ENCODE measurements at regions not wholly inside any gene's neighbourhood (a gene's known extent, or its start where the extent isn't known, plus 50 kb on each side); places are given as distances from the start of the nearest gene placed in this dataset.

DNA sequence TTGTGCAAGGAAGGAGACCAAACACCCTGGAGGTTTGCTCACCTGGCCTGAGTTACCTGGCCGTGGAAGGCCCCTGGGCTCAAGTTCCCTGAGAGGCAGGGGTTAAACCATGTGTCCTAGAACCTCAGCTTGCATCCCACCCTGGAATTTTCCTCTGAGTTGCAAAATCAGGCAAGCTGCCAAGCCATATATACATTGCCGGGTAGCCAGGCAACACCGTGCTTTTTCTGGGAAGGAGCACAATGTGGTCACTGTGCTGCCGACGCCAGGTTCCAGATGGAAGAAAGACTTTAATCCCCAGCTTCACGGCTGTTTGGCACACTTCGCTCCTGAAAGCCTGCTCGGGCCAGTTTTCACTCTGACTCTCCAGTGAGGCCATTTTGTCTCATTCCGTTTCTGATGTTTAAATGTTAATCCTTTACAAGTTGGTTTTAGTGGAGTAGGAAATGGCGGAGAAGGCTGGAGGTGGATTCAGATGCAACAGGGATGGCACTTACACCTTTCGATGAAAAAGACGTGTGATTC lies 60.1 kb upstream of the PEG3 start:
- FAIRE-seq (no peak), ATAC-seq (no peak), DNase-seq (ENCODE audit: extremely low read depth in 1 of 4, low spot score in 3 of 4) (no peak)
- CTCF ChIA-PET (ENCODE audit: low intra/inter-chr PET ratio): no interaction called here
- H3K27ac ChIP-seq (ENCODE audit: extremely low read depth, low read depth, low read length): no peak overlapping the region
- no peaks in the 10 kb centered on the region for H3K9me1 ChIP-seq (ENCODE audit: control insufficient read depth, insufficient read depth, low read length)
- in situ Hi-C loops (cut with MboI) (no loop called here), intact Hi-C loops (cut with micrococcal nuclease) (no loop called here)
- H3K4me2 ChIP-seq (ENCODE audit: insufficient read depth, low read length): no peak overlapping the region
- H3K4me1 ChIP-seq (replicated peaks in 1 of 2; ENCODE audit: control insufficient read depth in 2 of 2, insufficient read depth in 2 of 2, low read length in 2 of 2): no peaks in the 10 kb centered on the region
- no peak overlapping the region for H3K4me3 ChIP-seq
- no peak for TF ChIP-seq CC2D1A (IDR thresholded peaks at IDR 0.05)
- TF ChIP-seq, protein P1, sequence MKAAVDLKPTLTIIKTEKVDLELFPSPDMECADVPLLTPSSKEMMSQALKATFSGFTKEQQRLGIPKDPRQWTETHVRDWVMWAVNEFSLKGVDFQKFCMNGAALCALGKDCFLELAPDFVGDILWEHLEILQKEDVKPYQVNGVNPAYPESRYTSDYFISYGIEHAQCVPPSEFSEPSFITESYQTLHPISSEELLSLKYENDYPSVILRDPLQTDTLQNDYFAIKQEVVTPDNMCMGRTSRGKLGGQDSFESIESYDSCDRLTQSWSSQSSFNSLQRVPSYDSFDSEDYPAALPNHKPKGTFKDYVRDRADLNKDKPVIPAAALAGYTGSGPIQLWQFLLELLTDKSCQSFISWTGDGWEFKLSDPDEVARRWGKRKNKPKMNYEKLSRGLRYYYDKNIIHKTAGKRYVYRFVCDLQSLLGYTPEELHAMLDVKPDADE (conservative IDR thresholded peaks at IDR 0.05; ENCODE audit: control insufficient read depth, low read depth, low read length): no peak
- TF ChIP-seq ASH1L (IDR thresholded peaks at IDR 0.05; ENCODE audit: borderline replicate concordance, low read depth, partially characterized antibody): no peak
- no peak for TF ChIP-seq SIN3A (IDR thresholded peaks at IDR 0.05; ENCODE audit: borderline replicate concordance in 2 of 2, control insufficient read depth in 1 of 2, low read depth in 2 of 2, low read length in 2 of 2)
- TF ChIP-seq TEAD1 (CRISPR knock-in tag; IDR thresholded peaks at IDR 0.05): no peak
- no peak for TF ChIP-seq ZNF785 (CRISPR knock-in tag; IDR thresholded peaks at IDR 0.05)
- no TSS peak for BruUV-seq (replicated peaks)
- POLR2A ChIA-PET: no interaction called here
- no peaks in the 10 kb centered on the region for H3K79me2 ChIP-seq (ENCODE audit: control insufficient read depth, insufficient read depth, low read length)
- H4K20me1 ChIP-seq (replicated peaks; ENCODE audit: control insufficient read depth, insufficient read depth, low read length): no peaks in the 10 kb centered on the region
- H3K36me3 ChIP-seq (ENCODE audit: control insufficient read depth, insufficient read depth, low read length): no peaks in the 10 kb centered on the region
- no peak overlapping the region for H3K9ac ChIP-seq (ENCODE audit: insufficient read depth in 1 of 2, low read depth in 2 of 2, low read length in 2 of 2)
- 2% methylated on average over 12 of the region's 12 CpGs for WGBS (ENCODE audit: insufficient coverage, low coverage, missing lambda C conversion rate)
- H3K27me3 ChIP-seq (ENCODE audit: control insufficient read depth in 2 of 2, insufficient read depth in 2 of 2, low read length in 2 of 2): no peaks in the 10 kb centered on the region
- no peak overlapping the region for H2AFZ ChIP-seq (ENCODE audit: low read depth, low read length)
- H3K9me3 ChIP-seq (replicated peaks; ENCODE audit: control insufficient read depth, insufficient read depth, low read depth, low read length): no peaks in the 10 kb centered on the region; the same call in 1 of the 2 replicates

Data from K562 (cell line).